ENCODE measurements at regions not wholly inside any gene's neighbourhood (a gene's known extent, or its start where the extent isn't known, plus 50 kb on each side); places are given as distances from the start of the nearest gene placed in this dataset.

DNA sequence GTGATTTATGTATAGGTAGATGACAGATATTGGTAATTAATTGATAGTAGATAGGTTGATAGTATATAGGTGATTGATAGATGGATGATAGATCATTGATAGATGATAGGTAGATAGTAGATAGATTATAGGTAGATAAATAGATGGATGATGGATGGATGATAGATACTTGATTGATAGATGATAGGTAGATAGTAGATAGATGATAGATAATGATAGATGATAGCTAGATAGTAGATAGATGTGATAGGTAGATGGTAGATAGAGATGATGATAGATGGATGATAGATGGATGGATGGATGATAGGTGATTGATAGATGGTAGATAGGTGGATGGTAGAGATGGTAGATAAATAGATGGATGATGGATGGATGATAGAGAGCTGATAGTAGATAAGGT lies 62.0 kb upstream of the SAMD11 start:
- TF ChIP-seq CTCF (IDR thresholded peaks at IDR 0.05; ENCODE audit: extremely low read depth in 1 of 2, insufficient read depth in 1 of 2, low read depth in 1 of 2, low read length in 2 of 2) (no peak), EZH2 (IDR thresholded peaks at IDR 0.05; ENCODE audit: borderline replicate concordance, low read depth, low read length, severe bottlenecking) (no peak), POLR2AphosphoS5 (IDR thresholded peaks at IDR 0.05; ENCODE audit: insufficient read depth, low read depth, low read length) (no peak), POLR2A (IDR thresholded peaks at IDR 0.05; ENCODE audit: low read depth, low read length) (no peak), MYC (IDR thresholded peaks at IDR 0.05; ENCODE audit: low read depth, low read length) (no peak)
- TF ChIP-seq, protein P1, sequence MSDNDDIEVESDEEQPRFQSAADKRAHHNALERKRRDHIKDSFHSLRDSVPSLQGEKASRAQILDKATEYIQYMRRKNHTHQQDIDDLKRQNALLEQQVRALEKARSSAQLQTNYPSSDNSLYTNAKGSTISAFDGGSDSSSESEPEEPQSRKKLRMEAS (IDR thresholded peaks at IDR 0.05; ENCODE audit: insufficient read depth, insufficient read length): no peak
